ENCODE measurements at regions not wholly inside any gene's neighbourhood (a gene's known extent, or its start where the extent isn't known, plus 50 kb on each side); places are given as distances from the start of the nearest gene placed in this dataset.

GRCh38 chr12:70049596-70050360, 193.5 kb upstream of the CNOT2 start:
- Mint-ChIP-seq H3K4me3 (peak overlapping the region; percentile 7 to 50), H3K9me3 (peaks cover 0 to 3% (median 0%) of the 10 kb centered on the region in 7 donors), H3K4me1 (peaks cover 51% of the 10 kb centered on the region), H3K27me3 (ENCODE audit: low read depth in 3 of 3) (peaks cover 0 to 2% (median 1%) of the 10 kb centered on the region in 3 donors), H3K27ac (peak overlapping the region; percentile 52 to 88 (median 75)), H3K36me3 (no peaks in the 10 kb centered on the region)
- H3K4me1 ChIP-seq (ENCODE audit: control insufficient read depth in 1 of 2, insufficient read depth in 2 of 2, low read length in 2 of 2), result peaks cover 48 to 51% of the 10 kb centered on the region in 2 donors
- H4K20me1 ChIP-seq (ENCODE audit: insufficient read depth, low read length), result no peaks in the 10 kb centered on the region
- peak overlapping the region; percentile 9 to 78 for H3K27ac ChIP-seq (ENCODE audit: low read depth in 1 of 2, low read length in 2 of 2)
- H2AFZ ChIP-seq (ENCODE audit: insufficient read depth, low read depth, low read length, poor library complexity, severe bottlenecking), result peak overlapping the region; percentile 56
- no peaks in the 10 kb centered on the region for H3K79me2 ChIP-seq (ENCODE audit: insufficient read depth, low read length)
- TF ChIP-seq, protein P1, sequence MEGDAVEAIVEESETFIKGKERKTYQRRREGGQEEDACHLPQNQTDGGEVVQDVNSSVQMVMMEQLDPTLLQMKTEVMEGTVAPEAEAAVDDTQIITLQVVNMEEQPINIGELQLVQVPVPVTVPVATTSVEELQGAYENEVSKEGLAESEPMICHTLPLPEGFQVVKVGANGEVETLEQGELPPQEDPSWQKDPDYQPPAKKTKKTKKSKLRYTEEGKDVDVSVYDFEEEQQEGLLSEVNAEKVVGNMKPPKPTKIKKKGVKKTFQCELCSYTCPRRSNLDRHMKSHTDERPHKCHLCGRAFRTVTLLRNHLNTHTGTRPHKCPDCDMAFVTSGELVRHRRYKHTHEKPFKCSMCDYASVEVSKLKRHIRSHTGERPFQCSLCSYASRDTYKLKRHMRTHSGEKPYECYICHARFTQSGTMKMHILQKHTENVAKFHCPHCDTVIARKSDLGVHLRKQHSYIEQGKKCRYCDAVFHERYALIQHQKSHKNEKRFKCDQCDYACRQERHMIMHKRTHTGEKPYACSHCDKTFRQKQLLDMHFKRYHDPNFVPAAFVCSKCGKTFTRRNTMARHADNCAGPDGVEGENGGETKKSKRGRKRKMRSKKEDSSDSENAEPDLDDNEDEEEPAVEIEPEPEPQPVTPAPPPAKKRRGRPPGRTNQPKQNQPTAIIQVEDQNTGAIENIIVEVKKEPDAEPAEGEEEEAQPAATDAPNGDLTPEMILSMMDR (IDR thresholded peaks at IDR 0.05), result no peak
- 100% methylated on average over 1 of the region's 5 CpGs for WGBS (ENCODE audit: insufficient coverage)
- peak overlapping the region in 1 of 3 experiments; percentile 53 for H3K4me3 ChIP-seq (replicated peaks in 1 of 3; ENCODE audit: low read depth in 2 of 3, low read length in 3 of 3)
- H3K9ac ChIP-seq (ENCODE audit: insufficient read depth, low read length, poor library complexity, severe bottlenecking), result no peak overlapping the region
- intact Hi-C loops (cut with micrococcal nuclease), result no loop called here
- H3K9me3 ChIP-seq (replicated peaks in 1 of 2; ENCODE audit: control insufficient read depth in 1 of 2, insufficient read depth in 1 of 2, low read length in 2 of 2), result no peaks in the 10 kb centered on the region
- peak overlapping the region; percentile 47 for H3K4me2 ChIP-seq (replicated peaks; ENCODE audit: extremely low read depth, low read length, poor library complexity, severe bottlenecking)
- no peaks in the 10 kb centered on the region for H3K27me3 ChIP-seq (ENCODE audit: control insufficient read depth in 2 of 2, insufficient read depth in 2 of 2, low read length in 2 of 2)
- no peaks in the 10 kb centered on the region for H3K36me3 ChIP-seq (replicated peaks in 1 of 2; ENCODE audit: control insufficient read depth in 1 of 2, insufficient read depth in 2 of 2, low read length in 2 of 2)
- peak; percentile 23 to 35 (median 30) for DNase-seq

GRCh38 chr12:70052476-70052875, 190.8 kb upstream of the CNOT2 start:
- Histone ChIP-seq H3K27me3 (ENCODE audit: control insufficient read depth in 2 of 2, insufficient read depth in 2 of 2, low read length in 2 of 2) (no peaks in the 10 kb centered on the region), H3K4me3 (replicated peaks in 1 of 3; ENCODE audit: low read depth in 2 of 3, low read length in 3 of 3) (peak overlapping the region in 1 of 3 experiments; percentile 4), H3K4me2 (replicated peaks; ENCODE audit: extremely low read depth, low read length, poor library complexity, severe bottlenecking) (peak overlapping the region; percentile 14), H3K36me3 (replicated peaks in 1 of 2; ENCODE audit: control insufficient read depth in 1 of 2, insufficient read depth in 2 of 2, low read length in 2 of 2) (no peaks in the 10 kb centered on the region), H3K9ac (ENCODE audit: insufficient read depth, low read length, poor library complexity, severe bottlenecking) (no peak overlapping the region), H4K20me1 (ENCODE audit: insufficient read depth, low read length) (no peaks in the 10 kb centered on the region), H3K27ac (ENCODE audit: low read depth in 1 of 2, low read length in 2 of 2) (peak overlapping the region in 1 of 2 donors; percentile 69), H3K9me3 (replicated peaks in 1 of 2; ENCODE audit: control insufficient read depth in 1 of 2, insufficient read depth in 1 of 2, low read length in 2 of 2) (no peaks in the 10 kb centered on the region), H3K4me1 (ENCODE audit: control insufficient read depth in 1 of 2, insufficient read depth in 2 of 2, low read length in 2 of 2) (peaks cover 48 to 51% of the 10 kb centered on the region in 2 donors), H3K79me2 (ENCODE audit: insufficient read depth, low read length) (no peaks in the 10 kb centered on the region), H2AFZ (ENCODE audit: insufficient read depth, low read depth, low read length, poor library complexity, severe bottlenecking) (no peak overlapping the region)
- Mint-ChIP-seq H3K4me1 (peaks cover 51% of the 10 kb centered on the region), H3K36me3 (no peaks in the 10 kb centered on the region), H3K27me3 (ENCODE audit: low read depth in 3 of 3) (peaks cover 0 to 1% (median 0%) of the 10 kb centered on the region in 3 donors), H3K27ac (peak overlapping the region; percentile 65 to 95 (median 85)), H3K4me3 (no peak overlapping the region), H3K9me3 (peaks cover 0 to 3% (median 0%) of the 10 kb centered on the region in 7 donors)
- intact Hi-C loops (cut with micrococcal nuclease), result no loop called here
- WGBS (ENCODE audit: insufficient coverage), result no CpG with 5 or more reads among the region's 1 CpG
- TF ChIP-seq, protein P1 (IDR thresholded peaks at IDR 0.05), result no peak
- no peak for DNase-seq

Measured in CD14-positive monocyte (primary cell).